Suppressor macrophage treated with lipopolysaccharide for 1 hour (primary cell): ENCODE measurements at regions not wholly inside any gene's neighbourhood (a gene's known extent, or its start where the extent isn't known, plus 50 kb on each side); places are given as distances from the start of the nearest gene placed in this dataset.

Source experiments
- DNase-seq, 3 donors: peaks; one replicate each; pipeline ENCODE4 v3.0.0-alpha.2; 2020 to 2022

- no peak for DNase-seq
Measured at GRCh38 chr5:171692107-171692506, 93.5 kb upstream of the SMIM23 start.

GRCh38 chr5:171692936-171693335, 92.7 kb upstream of the SMIM23 start:
- no peak for DNase-seq

- no peak for DNase-seq
Measured at GRCh38 chr5:171693412-171693811, 92.2 kb upstream of the SMIM23 start.

GRCh38 chr5:171695804-171696203, 89.8 kb upstream of the SMIM23 start:
- no peak for DNase-seq

- no peak for DNase-seq
Measured at GRCh38 chr5:171697221-171698102, 88.2 kb upstream of the SMIM23 start.

DNA sequence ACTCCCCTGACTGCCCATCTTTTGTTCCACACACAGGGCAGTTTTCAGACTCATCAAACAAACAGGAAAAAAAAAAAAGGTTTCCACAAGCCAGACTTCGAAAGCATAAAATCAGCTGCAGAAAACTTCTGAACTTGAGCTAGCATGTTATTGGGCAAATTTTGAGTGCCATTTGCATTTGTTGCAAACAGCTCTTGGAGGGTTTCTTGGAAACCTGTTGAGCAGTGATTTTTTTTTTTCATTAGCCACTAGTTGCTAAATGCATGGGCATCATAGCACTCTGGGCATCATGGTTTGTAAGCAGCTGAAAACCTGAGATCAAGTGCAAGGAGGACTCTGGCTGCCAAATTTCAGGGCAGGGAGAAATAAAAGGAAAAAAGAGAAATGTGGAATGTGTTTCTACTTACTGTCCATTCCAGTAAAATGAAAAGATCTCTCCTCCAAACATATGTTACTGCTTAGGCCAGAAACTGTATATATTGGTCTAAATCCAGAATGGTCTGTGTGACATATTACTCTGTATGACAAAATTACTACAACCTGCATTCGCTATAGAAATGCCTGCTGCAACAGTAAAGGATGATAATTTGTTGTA, 85.2 kb upstream of the SMIM23 start:
- no peak for DNase-seq

DNA sequence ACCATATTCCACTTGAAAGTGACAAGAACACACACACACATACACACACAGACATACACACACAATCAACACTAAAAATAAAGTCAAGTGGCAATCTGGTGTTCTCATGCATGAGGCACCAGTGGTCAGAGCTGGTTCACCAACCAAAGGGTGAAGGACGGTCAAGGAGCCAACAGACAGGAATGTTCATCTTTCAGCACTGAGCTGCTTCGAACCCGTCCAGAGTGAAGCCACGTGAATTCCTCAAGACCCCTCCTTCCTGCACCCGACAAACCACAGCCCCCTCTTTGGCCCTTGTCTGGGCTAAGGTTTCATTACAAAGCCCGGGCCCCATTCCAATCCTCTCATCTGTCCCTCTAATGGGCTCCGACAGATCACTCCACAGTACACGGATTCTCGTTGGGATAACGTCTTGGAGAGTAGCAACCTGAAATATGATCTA, 84.5 kb upstream of the SMIM23 start:
- DNase-seq = no peak

DNA sequence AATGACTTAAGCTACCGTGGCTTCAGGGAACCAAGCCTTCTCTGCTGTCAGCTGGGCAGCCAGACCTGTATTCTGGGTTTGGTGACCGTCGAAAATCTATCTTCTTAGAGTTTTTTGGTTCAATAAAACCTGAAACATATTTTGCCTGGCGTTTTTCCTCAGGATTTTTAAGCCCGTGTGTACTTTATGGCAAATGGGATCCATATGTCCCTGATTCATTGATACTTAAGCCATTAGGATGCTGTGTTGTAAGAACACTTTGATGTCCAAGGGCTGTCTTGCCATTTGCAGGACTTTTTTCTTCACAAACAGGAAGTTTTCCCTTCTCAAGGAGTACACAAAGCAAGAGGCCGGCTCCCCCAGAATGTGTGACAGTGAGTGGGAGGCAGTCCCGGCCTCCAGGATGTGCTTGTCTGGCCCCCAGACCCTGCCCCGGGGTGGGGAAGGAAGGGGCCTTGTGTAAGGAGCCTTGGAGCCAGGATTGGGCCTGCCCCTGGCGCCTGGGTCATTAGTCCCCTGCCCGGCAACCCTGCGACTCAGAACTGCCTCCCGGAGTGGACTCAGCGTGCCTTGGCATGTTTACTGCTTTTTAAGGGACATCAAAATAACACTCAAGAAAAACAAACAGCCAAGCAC, 83.4 kb upstream of the SMIM23 start:
- no peak for DNase-seq

DNA sequence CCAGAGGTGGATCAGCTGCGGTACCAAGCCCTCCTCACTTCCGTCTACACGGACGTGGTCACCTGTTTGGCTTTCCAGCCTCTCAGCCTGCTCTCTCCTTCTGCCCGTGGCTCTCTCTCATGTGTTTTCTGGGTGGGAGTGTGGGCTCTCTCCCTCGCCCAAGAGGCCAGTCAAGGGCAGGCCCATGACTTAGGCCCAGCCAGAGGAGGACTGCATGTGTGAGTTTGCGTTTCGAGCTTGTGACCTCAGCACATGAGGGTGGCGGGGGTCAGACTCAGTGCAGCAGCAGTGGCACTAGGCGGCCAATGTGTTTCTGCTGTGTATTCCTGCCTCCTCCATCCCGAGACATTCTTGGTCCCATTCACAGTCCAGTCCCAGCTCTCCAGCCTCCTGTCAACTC, 82.5 kb upstream of the SMIM23 start:
- DNase-seq = no peak

GRCh38 chr5:171705036-171705435, 80.6 kb upstream of the SMIM23 start:
- no peak for DNase-seq

- no peak for DNase-seq
Measured at GRCh38 chr5:171705830-171706468, 79.7 kb upstream of the SMIM23 start.

GRCh38 chr5:171706736-171707441, 78.7 kb upstream of the SMIM23 start:
- DNase-seq = no peak

GRCh38 chr5:171707442-171707792, 78.2 kb upstream of the SMIM23 start:
- DNase-seq = no peak

DNA sequence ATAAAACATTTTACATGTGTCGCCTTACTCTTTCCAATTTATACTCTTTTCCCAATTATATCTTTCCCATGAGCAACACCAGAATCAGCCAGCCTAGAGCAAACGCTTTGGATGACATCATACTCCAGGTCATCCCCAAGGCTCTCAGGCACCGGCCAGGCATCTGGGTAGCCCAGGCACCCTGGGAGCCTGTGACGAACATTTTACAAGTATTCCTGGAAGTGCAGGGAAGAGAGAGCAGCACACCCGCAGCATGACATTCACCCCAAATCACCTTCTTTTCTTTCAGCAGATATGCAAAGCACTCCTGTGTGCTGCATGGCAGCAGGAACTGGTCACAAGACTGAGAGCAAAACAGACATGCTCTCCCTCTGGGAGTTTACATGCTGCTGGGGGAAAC, 75.7 kb upstream of the SMIM23 start:
- no peak for DNase-seq

DNA sequence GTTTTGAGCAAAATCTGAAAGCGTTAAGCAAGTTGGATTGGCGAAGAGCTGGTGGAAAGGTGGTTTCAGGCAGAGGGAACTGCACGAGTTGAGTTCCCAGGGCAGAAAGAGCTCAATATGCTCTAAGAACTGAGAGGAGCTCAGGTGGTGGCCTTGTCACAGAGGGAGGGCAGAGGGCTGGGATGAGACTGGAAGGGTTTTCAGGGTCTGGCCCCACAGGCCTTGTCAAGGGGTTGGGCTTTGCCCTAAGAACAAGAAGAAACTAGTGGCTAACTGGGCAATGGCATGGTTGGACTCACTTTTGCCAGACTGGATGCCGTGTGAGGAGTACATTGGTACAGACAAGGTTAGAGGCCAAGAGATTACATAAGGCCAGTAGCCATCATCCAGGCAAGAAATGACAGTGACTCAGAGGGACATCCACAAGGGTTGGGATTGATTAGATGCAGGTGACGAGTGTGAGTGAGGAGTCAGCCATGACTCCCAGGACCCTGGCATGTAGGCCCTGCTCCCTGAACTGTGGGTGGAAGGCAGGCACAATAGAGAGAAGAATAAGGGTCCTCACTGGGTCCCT, 75.1 kb upstream of the SMIM23 start:
- DNase-seq = no peak

GRCh38 chr5:171711571-171711970, 74.0 kb upstream of the SMIM23 start:
- no peak for DNase-seq

DNA sequence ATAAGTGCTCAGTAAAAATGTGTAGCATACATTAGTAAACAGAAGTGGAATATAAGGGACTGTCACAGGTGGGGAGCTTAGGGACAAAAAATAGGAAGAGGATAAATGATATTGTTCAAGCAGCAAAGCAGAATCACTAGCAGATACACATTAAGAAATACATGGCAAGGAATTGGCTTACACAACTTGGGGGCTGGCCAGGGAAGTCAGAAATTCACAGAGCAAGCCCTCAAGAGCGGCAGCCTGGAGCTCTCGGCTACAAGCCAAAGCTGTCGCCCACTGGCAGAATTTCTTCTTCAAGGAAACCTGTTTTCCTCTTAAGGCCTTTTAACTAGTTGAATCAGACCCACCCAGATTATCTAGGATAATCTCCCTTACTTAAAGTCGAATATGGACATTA, 73.0 kb upstream of the SMIM23 start:
- no peak for DNase-seq

- no peak for DNase-seq
Measured at GRCh38 chr5:171713152-171713551, 72.5 kb upstream of the SMIM23 start.

DNA sequence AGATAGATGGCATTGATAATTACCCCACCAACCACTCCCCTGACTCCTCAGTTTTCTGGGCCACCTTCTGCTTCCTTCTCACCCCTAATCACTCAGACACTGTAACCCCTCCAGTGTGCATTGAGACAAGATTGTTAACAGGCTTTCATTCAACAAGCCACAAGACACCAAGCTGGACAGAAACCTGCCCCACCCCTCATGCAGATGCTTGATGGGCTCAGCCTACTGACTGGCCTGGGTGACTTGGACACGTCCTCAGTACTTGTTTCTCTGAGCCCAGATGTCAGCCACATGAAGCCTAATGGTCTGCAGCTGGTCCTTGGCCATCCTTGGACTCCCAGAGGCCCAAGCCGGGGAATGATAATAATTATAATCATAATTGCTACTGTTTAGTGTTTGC, 71.4 kb upstream of the SMIM23 start:
- no peak for DNase-seq

DNA sequence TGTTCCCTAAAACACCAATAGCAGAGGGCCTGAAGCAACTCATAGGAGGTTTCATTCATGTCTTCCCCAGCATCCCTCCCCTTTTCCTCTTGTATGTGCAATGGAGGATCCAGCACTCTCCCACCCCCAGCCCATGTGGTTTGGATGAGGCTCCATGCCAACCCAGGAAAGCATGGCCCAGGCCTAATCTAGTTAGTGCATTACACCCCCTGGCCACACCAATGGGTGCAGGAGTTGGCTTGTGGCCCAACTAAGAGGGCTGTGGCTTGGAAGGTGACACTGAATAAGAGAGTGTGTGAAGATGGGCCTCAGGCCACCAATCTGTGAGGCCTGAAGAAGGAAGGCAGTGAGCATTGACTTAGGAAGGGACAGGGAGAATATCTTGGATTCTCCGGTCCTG, 70.8 kb upstream of the SMIM23 start:
- DNase-seq = no peak

DNA sequence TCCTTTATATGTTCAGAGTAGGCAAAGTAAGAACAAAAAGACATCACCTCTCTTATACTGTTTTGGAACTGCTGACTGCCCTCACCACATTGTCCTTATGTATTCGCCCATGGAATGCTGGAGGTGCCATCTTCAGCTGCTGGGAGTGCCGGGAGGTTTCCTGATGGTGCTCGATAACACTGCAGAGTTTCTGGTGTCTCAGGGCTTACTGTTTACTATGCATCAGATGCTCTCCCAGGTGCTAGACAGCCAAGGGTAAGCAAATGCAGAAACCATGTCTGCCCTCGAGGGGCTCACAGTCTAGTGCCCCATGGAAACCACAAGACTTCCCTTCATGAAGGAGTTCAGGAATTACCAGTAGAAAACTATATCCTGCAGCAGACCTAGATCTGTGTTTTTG, 70.1 kb upstream of the SMIM23 start:
- no peak for DNase-seq

DNA sequence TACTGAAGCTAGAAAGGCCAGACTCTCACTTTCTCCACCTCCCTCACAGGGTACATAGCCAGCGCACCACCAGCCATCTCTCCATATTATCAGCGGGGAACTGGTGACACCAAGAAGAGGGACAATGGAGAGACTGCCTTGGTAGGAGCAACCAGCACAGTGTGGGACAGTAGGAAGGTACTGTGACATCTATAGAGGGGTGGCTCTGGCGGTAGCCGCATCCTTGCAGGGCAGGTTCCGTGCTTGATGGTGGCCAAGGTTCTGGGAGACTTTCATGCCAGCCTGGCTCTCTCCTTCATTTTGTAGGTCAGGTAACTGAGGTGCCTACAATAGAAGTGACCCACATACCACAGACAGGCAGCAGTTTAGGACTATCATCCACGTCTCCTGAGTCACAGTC, 65.5 kb upstream of the SMIM23 start:
- DNase-seq = no peak

- peak; percentile 62 to 69 (median 65) for DNase-seq
Measured at GRCh38 chr5:171721464-171721863, 64.2 kb upstream of the SMIM23 start.
